ENCODE measurements at regions not wholly inside any gene's neighbourhood (a gene's known extent, or its start where the extent isn't known, plus 50 kb on each side); places are given as distances from the start of the nearest gene placed in this dataset.

DNA sequence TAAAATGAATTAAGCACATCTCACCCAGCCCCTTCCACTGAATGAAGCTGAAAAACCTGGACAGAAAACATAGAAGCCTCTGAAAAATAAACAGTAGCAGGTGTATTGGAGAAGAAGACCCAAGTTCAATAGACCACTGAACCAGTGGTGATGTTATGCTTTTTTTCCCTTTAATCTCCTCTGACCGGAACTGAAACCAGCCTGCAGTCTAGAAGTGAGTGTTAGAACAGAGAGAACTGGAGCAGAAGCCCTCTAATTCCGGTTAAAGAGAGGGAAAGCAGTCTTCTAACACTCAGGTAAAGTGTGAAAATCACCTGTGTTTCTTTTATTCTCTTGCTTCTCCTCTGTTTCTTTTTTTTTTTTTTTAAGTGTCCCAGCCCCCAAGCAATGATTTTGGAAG is 83.5 kb upstream of the CCL21 start:
- DNase-seq, result no peak
- H3K27ac Mint-ChIP-seq, result no peak overlapping the region
- peaks cover 33% of the 10 kb centered on the region for H3K27me3 Mint-ChIP-seq (ENCODE audit: low read depth, poor library complexity)
- TF ChIP-seq, protein P1, sequence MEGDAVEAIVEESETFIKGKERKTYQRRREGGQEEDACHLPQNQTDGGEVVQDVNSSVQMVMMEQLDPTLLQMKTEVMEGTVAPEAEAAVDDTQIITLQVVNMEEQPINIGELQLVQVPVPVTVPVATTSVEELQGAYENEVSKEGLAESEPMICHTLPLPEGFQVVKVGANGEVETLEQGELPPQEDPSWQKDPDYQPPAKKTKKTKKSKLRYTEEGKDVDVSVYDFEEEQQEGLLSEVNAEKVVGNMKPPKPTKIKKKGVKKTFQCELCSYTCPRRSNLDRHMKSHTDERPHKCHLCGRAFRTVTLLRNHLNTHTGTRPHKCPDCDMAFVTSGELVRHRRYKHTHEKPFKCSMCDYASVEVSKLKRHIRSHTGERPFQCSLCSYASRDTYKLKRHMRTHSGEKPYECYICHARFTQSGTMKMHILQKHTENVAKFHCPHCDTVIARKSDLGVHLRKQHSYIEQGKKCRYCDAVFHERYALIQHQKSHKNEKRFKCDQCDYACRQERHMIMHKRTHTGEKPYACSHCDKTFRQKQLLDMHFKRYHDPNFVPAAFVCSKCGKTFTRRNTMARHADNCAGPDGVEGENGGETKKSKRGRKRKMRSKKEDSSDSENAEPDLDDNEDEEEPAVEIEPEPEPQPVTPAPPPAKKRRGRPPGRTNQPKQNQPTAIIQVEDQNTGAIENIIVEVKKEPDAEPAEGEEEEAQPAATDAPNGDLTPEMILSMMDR (IDR thresholded peaks at IDR 0.05), result no peak
- H3K9me3 Mint-ChIP-seq, result no peaks in the 10 kb centered on the region
- peaks cover 5% of the 10 kb centered on the region for H3K4me1 Mint-ChIP-seq
- H3K36me3 Mint-ChIP-seq (ENCODE audit: low read depth), result no peaks in the 10 kb centered on the region
- H3K4me3 Mint-ChIP-seq, result no peak overlapping the region

DNA sequence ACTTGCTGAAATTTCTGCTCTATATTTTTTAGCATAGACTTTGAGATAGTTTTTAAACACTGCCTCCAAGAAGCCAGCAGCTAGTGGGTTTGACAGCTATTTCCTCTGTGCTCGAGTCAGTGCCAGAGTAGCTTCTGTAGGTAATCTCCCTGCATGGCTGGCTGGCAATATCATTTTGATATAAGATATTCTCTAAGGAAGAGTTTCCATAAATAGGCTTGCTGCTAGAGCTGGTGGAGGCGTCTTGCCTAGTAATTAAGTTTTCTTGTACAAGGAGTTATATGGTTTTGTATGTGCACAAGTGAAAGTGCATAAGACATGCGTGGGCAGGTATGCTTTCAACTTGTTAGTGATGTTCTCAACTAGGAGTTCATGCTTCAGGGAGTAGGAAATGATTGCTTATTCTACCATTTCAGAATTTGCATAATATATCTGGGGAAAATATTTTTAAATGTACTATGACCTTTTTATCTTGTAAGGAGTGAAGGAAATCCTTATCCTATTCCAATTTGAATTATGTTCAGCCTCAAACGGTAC is 74.1 kb upstream of the CCL21 start:
- TF ChIP-seq, protein P1 (IDR thresholded peaks at IDR 0.05), result no peak
- DNase-seq, result no peak
- Mint-ChIP-seq H3K9me3 (no peaks in the 10 kb centered on the region), H3K4me3 (no peak overlapping the region), H3K27me3 (ENCODE audit: low read depth, poor library complexity) (peaks cover 11% of the 10 kb centered on the region), H3K4me1 (no peaks in the 10 kb centered on the region), H3K36me3 (ENCODE audit: low read depth) (no peaks in the 10 kb centered on the region), H3K27ac (no peak overlapping the region)

DNA sequence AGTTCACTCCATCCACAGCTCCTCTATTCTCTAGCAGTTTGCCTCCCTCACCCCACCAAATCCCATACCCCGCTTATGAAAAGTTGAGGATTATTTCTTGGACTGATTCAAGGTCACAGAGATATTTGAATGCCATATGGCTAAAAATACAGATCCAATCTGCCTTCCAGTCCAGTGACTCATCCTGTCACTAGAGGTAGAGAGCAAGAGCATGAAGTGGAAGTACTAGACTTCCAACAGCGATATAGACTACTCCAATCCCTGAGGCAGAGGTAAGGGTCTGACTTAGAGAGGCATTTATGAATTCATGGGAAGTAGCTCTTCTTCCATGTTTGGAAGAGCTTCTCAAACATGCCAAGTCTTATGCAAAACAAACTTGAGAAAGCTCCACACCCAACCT is 72.4 kb upstream of the CCL21 start:
- Mint-ChIP-seq H3K36me3 (ENCODE audit: low read depth) (no peaks in the 10 kb centered on the region), H3K9me3 (no peaks in the 10 kb centered on the region), H3K27ac (no peak overlapping the region), H3K4me1 (no peaks in the 10 kb centered on the region), H3K4me3 (no peak overlapping the region), H3K27me3 (ENCODE audit: low read depth, poor library complexity) (peaks cover 20% of the 10 kb centered on the region)
- TF ChIP-seq, protein P1 (IDR thresholded peaks at IDR 0.05), result no peak
- DNase-seq, result no peak

GRCh38 chr9:34777666-34778065 is 67.7 kb upstream of the CCL21 start:
- Mint-ChIP-seq H3K9me3 (no peaks in the 10 kb centered on the region), H3K27ac (no peak overlapping the region), H3K27me3 (ENCODE audit: low read depth, poor library complexity) (peaks cover 43% of the 10 kb centered on the region), H3K4me3 (no peak overlapping the region), H3K36me3 (ENCODE audit: low read depth) (no peaks in the 10 kb centered on the region), H3K4me1 (no peaks in the 10 kb centered on the region)
- TF ChIP-seq, protein P1 (IDR thresholded peaks at IDR 0.05), result no peak
- no peak for DNase-seq

- Mint-ChIP-seq H3K4me1 (no peaks in the 10 kb centered on the region), H3K27ac (no peak overlapping the region), H3K4me3 (no peak overlapping the region), H3K27me3 (ENCODE audit: low read depth, poor library complexity) (peaks cover 33% of the 10 kb centered on the region), H3K36me3 (ENCODE audit: low read depth) (no peaks in the 10 kb centered on the region), H3K9me3 (no peaks in the 10 kb centered on the region)
- no peak for DNase-seq
- TF ChIP-seq, protein P1 (IDR thresholded peaks at IDR 0.05), result no peak
These were observed 64.0 kb upstream of the CCL21 start for GRCh38 chr9:34773955-34774354.

DNA sequence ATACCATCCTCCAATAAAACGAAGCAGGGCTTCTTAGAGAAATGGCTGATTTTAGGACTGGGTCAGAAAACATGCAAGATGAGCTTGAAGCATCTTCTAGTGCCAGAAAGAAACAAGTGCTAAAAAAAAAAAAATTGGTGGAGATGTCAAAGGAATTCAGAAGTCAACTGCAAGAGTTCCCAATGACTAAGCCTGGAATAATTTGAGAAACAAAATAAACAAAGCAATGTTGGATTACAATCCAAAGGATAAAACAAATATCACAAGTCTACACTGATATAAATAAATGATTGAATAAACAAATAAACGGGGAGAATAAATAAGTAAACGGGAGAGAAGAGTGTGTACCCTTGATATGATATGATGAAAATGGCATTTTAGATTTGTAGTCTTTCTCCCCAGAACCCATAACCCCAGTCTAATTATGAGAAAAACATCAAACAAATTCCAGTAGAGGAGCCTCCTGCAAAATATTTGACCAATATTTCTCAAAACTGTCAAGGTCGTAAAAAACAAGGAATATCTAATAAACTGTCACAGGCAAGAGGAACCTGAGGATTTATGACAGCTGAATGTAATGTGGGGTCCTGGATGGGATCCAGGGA is 63.5 kb upstream of the CCL21 start:
- TF ChIP-seq, protein P1 (IDR thresholded peaks at IDR 0.05), result no peak
- Mint-ChIP-seq H3K4me3 (no peak overlapping the region), H3K27me3 (ENCODE audit: low read depth, poor library complexity) (peaks cover 28% of the 10 kb centered on the region)

More for the DNA sequence above, 63.5 kb upstream of the CCL21 start:
- Mint-ChIP-seq H3K4me1 (no peaks in the 10 kb centered on the region), H3K27ac (no peak overlapping the region), H3K36me3 (ENCODE audit: low read depth) (no peaks in the 10 kb centered on the region), H3K9me3 (peaks cover 3% of the 10 kb centered on the region)
- no peak for DNase-seq
